ENCODE measurements at regions not wholly inside any gene's neighbourhood (a gene's known extent, or its start where the extent isn't known, plus 50 kb on each side); places are given as distances from the start of the nearest gene placed in this dataset.
"Not testable (repeated sequence)": the region's sequence is repeated elsewhere in the genome, so short reads cannot be mapped to it uniquely, and the experiment has no call there.

DNA sequence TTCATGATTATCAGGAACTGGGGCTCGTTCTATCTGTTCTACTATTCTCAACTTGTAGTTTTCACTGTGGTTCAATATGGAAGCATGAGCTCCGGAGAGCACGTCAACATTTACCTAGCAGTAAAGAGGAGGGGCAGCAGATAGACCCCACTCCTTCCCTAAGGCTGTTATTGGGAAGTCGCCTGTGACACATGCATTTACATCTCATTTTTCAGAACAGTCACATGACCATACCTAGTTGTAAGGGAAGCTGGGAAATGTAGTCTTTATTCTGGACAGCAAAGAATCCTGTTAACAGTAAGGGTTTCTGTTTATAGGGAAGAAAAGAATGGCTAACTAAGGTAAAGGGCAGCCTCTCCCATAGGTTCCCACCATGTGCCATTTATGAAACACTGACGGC lies 158.3 kb downstream of the ZFP64 start:
- no peak overlapping the region for H3K4me3 Mint-ChIP-seq (ENCODE audit: unreplicated experiment)
- DNase-seq (ENCODE audit: low spot score) = no peak
- H3K4me1 Mint-ChIP-seq (ENCODE audit: low read depth) = peaks cover 17% of the 10 kb centered on the region
- H3K27me3 Mint-ChIP-seq (ENCODE audit: low read depth) = no peaks in the 10 kb centered on the region
- H3K36me3 Mint-ChIP-seq (ENCODE audit: low read depth) = no peaks in the 10 kb centered on the region
- no peak overlapping the region for H3K27ac Mint-ChIP-seq (ENCODE audit: unreplicated experiment)
- H3K9me3 Mint-ChIP-seq (ENCODE audit: low read depth) = no peaks in the 10 kb centered on the region
- no peak for TF ChIP-seq CTCF (IDR thresholded peaks at IDR 0.05)

DNA sequence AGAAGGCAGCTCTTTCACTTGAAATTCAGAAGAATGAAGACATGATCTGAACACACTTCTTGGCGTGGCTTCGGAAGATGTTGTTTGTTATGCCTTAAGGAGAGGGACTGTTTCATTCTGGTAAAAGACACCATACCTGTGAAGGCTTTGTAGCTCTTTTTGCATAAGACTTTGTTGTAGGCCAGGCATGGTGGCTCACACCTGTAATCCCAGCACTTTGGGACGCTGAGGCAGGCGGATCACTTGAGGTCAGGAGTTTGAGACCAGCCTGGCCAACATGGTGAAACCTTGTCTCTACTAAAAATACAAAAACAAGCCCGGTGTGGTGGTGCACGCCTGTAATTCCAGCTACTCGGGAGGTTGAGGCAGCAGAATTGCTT lies 159.3 kb downstream of the ZFP64 start:
- DNase-seq (ENCODE audit: low spot score); H3K36me3 Mint-ChIP-seq (ENCODE audit: low read depth); H3K4me3 Mint-ChIP-seq (ENCODE audit: unreplicated experiment); H3K27me3 Mint-ChIP-seq (ENCODE audit: low read depth); H3K9me3 Mint-ChIP-seq (ENCODE audit: low read depth): not testable (repeated sequence)
- peaks cover 17% of the 10 kb centered on the region for H3K4me1 Mint-ChIP-seq (ENCODE audit: low read depth)
- H3K27ac Mint-ChIP-seq (ENCODE audit: unreplicated experiment) = peak overlapping the region; percentile 85

DNA sequence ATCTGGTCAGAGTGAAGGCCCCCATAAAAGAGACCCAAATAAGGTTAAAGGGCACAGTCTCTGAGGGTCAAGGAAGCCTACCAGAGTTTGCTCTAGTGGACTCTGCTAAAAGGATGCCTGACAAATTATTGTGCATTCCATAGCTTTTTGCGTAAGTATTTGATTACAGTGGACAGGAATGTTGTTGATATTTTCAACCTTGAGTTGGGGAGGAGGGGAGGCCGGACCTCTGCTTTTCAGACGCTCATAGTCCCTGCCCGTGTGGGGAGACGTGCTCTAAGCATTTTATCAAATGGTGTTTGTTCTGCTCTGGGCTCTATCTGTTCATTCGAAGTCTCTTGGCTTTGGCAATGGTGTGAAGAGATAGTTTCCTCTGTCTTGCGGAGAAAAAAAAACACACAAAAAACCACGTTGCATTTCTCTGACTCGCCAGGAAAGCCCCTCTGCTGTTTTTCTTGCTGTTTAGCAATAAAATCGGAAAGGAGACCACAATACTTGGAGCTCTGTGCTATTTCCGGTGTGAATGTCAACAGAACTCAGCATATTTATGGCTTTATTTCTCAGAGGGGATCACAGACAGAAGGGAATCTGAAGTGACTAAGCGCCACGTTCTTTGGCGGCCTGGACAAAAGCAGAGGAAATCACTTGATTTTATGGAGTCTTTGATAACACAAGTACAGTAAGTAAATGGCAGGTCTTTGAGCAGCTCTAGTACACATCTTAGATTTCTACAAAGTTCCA lies 159.8 kb downstream of the ZFP64 start:
- TF ChIP-seq CTCF (IDR thresholded peaks at IDR 0.05) = no peak
- Mint-ChIP-seq H3K9me3 (ENCODE audit: low read depth) (no peaks in the 10 kb centered on the region), H3K4me1 (ENCODE audit: low read depth) (peaks cover 17% of the 10 kb centered on the region), H3K36me3 (ENCODE audit: low read depth) (no peaks in the 10 kb centered on the region), H3K27ac (ENCODE audit: unreplicated experiment) (peak overlapping the region; percentile 85), H3K27me3 (ENCODE audit: low read depth) (no peaks in the 10 kb centered on the region), H3K4me3 (ENCODE audit: unreplicated experiment) (peak overlapping the region; percentile 14)
- no peak for DNase-seq (ENCODE audit: low spot score)

- TF ChIP-seq CTCF (IDR thresholded peaks at IDR 0.05) = no peak
- Mint-ChIP-seq H3K27me3 (ENCODE audit: low read depth) (no peaks in the 10 kb centered on the region), H3K9me3 (ENCODE audit: low read depth) (no peaks in the 10 kb centered on the region), H3K27ac (ENCODE audit: unreplicated experiment) (peak overlapping the region; percentile 85), H3K36me3 (ENCODE audit: low read depth) (no peaks in the 10 kb centered on the region), H3K4me1 (ENCODE audit: low read depth) (peaks cover 17% of the 10 kb centered on the region), H3K4me3 (ENCODE audit: unreplicated experiment) (no peak overlapping the region)
- DNase-seq (ENCODE audit: low spot score) = no peak
Observed at GRCh38 chr20:52031206-52031562, 160.4 kb downstream of the ZFP64 start.

GRCh38 chr20:52029129-52029528 lies 162.4 kb downstream of the ZFP64 start:
- DNase-seq (ENCODE audit: low spot score); H3K4me3 Mint-ChIP-seq (ENCODE audit: unreplicated experiment); H3K36me3 Mint-ChIP-seq (ENCODE audit: low read depth); H3K9me3 Mint-ChIP-seq (ENCODE audit: low read depth); H3K27ac Mint-ChIP-seq (ENCODE audit: unreplicated experiment); H3K27me3 Mint-ChIP-seq (ENCODE audit: low read depth): not testable (repeated sequence)
- peaks cover 21% of the 10 kb centered on the region for H3K4me1 Mint-ChIP-seq (ENCODE audit: low read depth)

DNA sequence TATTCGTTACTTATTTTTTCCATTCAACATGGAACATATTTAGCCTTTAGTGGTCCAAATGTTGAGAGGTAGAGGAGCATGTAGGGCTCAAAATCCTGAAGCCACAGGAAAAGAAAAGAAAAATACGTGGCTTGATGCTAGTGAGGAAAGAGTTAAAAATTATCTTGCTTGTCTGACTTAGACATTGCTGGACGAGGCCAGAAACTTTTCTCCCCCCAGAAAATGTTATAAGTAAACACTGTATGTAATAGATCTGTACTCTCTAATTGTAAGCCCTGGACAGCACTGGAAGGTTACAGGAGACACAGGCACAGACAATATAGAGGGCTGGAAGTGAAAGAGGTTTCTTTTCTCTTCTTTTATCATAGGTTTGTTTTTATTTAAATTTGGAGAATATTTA lies 165.6 kb downstream of the ZFP64 start:
- H3K27me3 Mint-ChIP-seq (ENCODE audit: low read depth) = no peaks in the 10 kb centered on the region
- no peaks in the 10 kb centered on the region for H3K9me3 Mint-ChIP-seq (ENCODE audit: low read depth)
- no peak for DNase-seq (ENCODE audit: low spot score)
- no peak overlapping the region for H3K4me3 Mint-ChIP-seq (ENCODE audit: unreplicated experiment)
- no peak for TF ChIP-seq CTCF (IDR thresholded peaks at IDR 0.05)
- peaks cover 4% of the 10 kb centered on the region for H3K4me1 Mint-ChIP-seq (ENCODE audit: low read depth)
- no peaks in the 10 kb centered on the region for H3K36me3 Mint-ChIP-seq (ENCODE audit: low read depth)
- H3K27ac Mint-ChIP-seq (ENCODE audit: unreplicated experiment) = no peak overlapping the region

All from chondrocyte (in vitro differentiated cells).